GM18858 (cell line): ENCODE measurements at regions not wholly inside any gene's neighbourhood (a gene's known extent, or its start where the extent isn't known, plus 50 kb on each side); places are given as distances from the start of the nearest gene placed in this dataset.

Experiments used
- ATAC-seq: cut with Tn5 transposase; IDR thresholded peaks from one replicate; pipeline ENCODE4 v1.9.1; 2021; ENCODE audit not compliant: unreplicated experiment

DNA sequence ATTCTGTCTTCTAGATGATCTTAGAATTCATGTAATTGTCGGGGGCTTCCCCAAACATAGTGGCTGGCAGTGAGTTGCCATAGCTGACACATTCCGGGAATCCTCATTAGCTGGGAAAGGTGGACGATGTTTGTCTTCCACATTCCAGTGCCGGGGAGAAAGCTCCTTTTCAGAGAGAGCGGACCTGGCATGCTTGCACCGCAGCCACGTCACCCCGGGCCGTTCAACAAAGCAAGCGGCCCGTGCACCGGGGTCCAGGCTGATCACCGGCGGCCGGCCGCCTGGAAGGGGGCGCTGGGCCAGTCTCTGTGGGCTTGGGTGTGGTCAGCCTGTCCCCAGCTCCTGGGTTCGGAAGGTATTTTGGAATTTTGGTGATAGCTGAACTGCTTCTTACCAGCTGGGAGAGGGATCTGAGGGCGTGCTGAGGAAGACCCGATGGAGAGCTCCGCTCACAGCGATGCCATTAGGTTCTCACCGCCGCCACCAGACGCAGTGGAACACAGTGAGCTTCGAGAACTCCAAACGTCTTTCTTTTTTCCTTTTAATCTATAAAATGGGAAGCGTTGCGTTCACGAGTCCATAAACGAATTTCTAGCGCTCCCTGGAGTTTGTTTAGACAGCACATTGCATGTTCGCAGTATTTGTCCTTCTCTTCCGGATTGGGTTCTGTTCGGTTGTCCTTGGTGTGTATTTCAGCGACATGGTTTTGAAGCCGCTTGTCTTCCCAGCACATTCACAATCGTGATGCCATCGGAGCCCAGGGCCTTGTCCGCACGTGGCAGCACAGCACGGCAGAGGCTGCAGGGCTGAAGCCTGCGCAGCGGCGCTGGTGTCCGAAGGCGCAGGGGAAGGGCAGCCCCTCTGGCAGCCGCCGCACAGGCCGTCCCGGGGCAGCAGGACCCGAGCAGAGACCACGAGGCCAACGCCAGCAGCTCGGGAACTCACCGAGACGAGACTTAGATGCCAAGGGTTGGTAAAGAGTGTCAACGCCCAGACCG lies 557.6 kb downstream of the QKI start:
- no peak for ATAC-seq

DNA sequence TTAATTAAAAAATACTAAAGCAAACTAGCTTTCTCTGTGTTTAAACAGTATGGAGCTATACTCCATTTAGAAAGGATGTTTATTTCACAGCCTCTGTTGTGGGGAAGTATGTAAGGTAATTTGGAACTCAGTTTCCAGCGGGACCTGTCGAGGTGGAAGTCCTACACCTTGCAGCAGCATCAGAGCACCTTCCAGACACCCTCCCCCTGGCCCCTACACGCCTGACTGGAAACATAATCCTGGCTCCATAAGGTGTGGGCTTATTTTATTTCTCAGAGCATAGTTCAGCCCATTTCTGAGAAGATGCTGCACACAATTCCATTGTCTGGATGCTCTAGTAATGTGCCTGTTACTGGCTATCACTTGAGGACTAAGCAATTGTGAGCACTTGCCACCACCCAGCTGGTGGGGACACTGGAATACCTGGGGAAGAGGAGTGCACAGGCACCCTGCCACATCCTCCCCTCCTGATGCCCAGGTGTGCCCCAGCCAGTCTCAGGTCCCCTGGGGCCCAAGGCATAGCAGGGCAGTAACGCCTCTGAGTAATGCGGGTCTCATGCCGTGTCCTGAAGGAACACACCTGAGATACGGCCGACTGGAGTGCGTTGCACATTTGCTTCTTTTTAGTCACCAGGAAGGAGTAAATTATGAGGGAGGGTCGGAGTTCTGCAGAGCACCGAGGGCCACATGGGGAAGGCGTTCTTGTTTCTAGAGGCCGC lies 556.5 kb downstream of the QKI start:
- no peak for ATAC-seq

DNA sequence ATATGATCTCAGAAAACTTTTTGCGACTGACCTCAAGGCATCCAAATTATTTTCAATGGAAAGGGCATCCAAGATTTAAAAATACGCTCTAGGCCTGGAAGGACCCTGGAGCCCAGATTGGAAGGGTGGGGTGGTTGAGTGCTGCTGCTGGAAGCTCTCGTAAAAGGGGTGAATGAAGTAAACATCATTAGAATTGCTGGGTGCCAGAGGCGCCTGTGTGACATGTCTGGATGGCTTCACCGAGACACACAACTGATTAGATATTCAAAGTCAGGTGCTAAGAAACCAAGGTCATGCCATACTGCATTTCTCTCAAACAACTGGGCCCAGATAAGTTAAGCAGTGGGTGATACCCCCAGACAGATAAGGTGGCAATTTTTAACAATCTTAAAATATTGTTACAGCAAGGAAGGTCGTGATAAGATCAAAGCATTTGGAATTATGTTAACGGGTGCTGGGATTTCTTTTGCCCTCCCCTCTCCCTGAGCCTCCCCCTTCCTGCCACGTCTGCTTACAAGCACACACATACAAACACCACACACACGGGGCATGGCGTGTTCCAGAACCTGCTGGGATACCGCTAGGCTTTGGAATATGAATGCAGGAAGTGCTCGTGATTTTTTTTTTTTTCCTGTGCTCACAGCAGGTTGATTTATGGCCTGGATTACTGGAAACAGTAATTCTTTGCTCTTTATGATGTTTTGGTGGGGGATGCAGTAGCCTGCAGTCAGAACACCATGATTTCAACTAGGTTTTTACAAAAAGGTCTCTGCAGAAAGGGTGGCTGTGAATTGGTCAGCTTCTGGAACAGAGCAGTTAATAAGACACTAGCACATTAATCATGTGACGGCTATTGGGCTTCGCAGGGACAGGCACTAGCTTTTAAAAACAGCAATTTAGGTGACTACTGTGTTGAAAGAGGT lies 551.2 kb downstream of the QKI start:
- ATAC-seq: no peak

DNA sequence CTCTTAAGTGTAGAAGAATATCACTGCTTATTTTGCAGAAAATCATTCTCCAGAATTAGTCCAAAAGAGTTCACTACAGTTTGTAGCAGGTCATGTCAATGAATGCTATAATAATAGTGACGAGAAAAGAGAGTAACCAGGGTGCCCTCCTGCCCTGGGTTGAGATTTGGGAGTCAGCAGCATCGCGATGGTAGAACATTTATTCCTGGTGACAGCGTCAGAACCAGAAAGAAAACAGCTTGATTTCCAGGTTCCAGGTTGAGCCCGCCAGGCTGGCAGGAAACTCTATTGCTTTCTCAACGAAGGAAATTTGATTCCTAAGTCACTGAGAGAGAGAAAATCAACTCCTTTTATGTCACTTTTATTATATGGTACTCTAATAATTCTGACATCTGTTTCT lies 550.3 kb downstream of the QKI start:
- ATAC-seq: no peak

DNA sequence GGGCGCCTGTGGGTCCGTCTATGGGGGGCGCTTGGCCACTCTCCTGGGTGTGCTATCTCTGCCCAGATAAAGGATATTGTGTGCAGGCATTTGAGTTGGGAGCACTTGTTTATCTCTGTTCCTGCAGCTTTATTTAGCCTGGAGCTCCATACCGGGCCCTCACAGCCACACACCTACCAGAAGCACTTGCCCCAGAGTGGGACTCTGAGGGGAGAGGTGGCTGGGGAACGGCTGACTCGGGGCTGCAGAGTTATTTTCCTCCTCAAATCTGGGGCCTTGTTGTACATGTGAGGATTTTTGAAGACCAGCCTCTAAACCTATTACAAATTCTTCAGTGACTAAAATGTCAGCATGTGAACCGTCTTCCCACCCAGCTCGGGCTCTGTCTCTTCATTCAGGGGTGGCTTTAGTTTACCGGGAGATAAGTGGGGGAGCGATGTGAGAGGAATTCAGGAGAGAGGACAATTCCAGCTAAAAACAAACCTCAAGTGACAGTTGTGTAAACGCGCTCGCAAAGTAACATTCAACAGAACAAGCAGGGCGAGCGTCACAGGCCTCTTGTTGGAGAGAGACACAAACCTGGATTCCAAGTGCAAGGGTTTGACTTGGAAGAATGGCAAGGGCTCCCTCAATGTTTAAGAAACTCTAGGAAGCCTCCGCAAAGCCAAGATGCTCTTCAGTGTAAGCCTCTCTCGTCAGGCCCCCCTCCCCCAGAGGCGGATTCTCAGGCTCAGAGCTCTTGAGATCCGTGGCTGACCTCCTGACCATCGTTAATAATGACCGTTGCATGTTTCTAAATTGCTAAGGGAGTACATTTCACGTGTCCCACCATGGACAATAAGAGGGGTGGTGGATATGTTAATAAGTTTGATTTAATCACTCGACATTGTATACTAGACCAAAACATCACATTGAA lies 548.9 kb downstream of the QKI start:
- no peak for ATAC-seq

DNA sequence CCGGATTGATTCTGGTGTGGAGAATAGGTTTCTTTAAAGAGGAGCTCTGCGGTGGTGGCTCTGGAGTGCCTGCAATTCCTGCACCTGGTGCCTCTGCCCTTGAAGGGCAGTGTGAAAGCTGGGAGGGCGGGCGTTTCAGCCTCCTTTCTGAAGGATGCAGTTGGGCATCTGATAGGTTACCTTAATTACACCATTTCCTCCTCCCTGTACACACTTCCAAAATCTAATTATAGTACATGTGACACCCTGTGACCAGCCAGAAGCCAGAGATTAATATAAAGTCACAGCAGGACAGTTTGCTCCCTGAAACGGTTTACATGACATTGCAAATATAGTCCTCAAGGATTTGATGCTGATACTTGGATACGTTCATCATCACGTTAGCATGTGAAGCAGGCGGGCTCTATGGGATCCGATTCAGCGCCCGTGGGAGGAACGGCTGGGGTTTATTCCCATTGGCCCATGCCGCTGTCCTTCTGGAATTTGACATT lies 548.2 kb downstream of the QKI start:
- ATAC-seq: no peak

DNA sequence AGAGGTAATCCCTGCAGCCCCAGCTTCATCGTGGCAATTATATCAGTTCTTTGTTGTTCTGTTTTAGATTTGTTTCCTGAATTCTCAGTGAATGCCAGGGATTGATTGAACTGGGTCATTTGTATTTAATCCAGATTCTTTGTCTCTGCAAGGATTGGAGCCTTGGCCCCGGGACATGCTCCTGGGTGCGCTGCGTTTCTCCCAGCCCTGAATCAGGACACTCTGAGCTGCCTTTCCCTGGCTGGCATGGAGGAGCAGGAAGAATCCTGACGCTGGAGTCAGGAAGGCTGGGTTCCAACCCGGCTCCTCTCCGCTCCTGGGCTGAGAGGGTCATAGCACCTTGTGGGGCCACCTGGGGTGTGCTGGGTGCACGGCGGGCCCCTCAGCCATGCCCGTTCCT lies 545.6 kb downstream of the QKI start:
- ATAC-seq: no peak

DNA sequence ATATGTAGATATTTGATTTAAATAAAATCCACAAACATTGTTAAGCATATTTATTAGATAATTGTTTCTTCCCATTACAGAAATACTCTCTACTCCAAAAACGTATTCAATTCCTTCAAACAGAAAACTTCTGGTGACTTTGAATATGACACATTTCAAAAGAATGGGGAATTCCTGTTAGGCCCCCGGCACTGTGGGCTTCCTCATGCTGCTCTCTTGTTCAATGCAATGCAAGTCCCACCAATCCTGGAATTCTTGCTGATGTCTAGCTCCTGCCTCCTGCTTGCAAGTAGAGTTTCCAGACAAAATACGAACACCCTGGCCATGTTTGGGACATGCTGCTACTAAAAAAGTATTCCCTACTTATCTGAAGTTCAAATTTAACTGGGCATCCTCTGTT lies 544.1 kb downstream of the QKI start:
- ATAC-seq: no peak

DNA sequence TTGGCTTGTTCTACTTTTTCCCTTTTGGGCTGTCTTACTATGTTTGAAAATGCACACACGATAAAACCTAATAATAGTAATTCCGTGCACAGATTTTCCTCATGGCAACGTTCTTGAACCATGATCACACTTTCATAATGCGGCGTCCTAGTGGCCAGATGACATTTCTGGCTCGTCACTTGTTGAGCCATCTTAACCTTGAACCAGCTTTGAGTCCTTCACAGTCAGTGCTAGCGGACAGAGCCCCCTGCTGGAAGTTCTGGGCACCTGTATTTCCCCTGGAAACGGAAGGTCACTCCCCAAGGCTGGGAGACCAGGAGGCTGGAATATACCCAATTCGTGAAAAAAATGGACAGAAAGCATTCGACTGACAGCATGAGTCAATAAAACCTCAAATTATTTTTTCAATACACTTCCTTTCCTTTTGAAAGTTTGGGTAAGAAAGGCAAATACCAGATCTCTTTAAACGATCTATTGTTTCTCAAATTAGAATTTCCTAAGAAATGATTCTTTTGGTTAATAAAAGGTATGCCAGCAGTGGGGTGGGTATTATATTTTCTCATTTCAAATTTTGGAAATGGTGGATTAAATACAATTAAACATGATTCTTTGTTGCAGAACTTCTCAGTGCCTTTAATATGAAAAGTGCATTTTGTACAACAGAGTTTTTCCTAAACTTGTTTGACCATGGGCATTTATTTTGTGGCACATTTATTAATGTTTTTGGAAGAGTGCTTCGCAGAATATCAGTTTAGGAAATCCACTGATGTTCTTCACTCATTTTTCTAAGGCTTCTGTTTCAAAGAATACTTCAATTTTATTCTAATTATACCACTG lies 542.3 kb downstream of the QKI start:
- peak; percentile 96 for ATAC-seq

DNA sequence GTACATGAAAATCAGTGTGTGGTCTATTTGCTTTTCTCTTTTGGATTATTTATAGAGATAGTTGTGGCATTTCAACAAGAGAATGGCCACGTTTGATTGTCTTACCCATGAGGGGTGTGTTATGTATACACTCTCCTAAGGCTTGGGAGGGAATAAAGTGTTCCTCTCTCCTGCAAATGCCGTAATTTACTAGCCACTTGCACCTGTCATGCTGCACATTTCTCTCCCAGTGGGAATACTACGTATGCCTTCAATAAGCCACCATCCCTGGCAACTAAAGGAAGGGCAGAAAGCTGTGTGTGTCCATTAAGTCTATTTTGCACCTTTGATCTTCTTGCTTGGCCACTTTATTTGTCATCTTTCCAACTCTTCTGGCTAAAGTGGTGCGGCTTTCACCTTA lies 541.2 kb downstream of the QKI start:
- ATAC-seq: no peak

DNA sequence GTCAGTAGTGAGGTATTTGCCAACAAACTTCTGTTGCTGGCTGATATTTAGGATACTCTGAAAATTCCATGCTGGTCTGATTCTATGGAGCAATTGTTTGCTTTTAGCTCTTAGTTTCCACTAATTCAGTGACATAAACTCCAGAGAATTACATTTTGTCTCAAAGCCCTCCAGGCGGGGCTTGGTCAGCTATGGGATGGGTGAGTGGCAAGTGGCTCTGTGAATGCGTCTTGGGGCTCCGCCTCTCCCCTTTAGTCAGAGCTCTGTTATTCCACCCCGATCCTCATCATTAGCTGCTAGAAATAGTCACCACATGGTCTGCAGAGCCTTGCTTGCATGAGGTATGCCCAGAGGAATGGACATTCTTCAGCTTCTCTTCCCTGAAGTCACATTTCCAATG lies 540.6 kb downstream of the QKI start:
- ATAC-seq: no peak

DNA sequence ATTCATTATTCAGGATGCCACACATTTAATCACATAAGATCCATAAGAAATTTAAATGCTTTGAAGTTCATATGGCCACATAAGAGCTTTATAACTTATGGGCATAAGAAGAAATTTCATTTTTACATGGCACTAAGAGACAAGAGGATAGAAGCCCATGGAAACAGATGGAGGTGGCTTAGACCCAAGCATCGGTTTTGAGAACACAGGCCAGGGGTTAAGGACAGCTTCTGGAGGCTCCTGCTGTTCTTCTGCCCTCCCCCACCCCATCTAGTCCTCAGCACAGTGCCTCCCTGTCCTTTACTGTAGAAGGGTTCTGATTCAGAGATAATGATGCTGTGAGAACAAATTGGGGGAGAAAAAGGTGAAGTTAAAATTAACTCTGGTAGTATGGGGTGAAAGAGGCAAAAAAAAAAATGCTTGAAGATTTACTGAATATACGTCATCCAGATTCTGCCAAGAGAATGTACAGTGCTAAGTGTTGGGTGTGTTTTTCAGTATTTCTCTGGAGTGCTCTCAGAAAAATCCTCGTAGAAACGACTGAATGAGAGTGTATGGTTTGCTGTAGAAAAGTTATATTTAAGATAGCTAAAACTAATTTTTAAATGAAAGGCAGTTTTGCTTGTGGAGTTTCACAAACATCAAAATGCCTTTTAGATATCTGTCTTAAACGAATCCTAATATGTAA lies 539.7 kb downstream of the QKI start:
- no peak for ATAC-seq

DNA sequence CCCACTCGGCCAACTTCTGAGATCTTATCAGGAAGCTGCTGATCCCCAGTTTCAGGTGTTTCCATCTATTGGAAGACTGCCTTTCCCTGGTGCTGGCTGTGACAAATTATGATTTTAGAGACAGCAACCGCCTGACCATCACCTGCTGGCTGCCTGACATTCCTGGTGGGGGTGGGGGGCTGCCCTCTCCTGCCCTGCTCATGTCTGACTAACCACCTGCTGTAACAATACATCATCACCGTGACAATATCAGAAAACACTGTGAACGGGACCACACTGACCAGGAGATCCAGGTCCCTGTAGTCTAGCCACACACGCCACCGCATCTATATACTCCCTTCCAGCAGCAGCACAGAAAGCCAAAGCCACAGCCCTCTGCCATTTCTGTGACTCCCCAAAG lies 537.5 kb downstream of the QKI start:
- ATAC-seq: no peak

DNA sequence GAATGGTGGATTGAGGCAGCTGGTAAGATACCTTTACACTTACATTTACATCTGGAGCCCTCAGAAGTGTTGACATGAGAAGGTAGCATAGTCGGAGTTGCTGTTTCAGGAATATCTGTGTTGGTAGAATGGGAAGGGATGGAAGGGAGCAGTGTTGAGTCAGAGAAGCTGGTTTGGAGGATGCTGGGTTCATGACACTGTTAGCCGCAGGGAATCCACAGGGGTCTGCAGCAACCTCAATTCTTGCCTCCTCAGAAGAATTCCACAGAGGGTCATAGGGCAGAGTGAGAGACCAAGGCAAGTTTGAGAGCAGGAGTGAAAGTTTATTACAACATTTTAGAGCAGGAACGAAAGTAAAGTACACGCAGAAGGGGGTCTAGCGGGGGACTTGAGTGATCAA lies 536.8 kb downstream of the QKI start:
- ATAC-seq: no peak

DNA sequence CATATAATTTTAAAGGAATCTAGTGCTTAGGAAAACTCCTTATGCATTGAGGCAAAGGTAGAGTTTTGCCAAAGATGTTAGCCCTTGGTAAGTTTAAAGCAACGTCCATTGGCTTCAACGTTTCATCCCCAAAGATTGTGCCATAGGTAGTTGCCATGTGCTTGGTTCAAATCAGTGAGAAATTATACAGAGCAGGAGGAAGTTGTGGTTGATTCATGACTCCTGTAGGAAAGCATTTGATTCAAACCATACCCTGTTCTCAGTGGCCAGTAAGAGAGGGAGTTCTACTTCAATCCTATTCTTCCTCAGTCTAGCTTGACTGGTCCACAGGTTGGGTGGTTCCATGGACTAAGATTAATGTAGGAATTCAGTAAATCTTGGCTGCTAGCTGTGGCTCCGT lies 535.6 kb downstream of the QKI start:
- ATAC-seq: no peak

DNA sequence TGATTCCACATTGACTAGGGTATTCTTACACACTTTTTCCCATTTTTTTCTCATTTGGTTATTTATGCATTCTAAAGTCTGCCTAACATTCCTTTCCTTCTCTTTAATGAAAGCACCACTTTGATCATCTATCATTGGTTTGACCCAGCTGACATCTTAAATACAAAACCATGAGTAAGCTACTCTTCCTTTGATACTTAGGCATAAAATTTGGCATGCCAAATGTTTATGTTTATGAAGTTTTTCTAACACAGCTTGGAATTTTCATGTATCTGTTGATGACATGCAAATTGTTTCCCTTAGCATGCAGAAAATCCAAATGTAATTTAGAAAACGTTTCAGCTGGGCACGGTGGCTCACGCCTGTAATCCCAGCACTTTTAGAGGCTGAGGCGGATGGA lies 534.9 kb downstream of the QKI start:
- ATAC-seq: no peak

DNA sequence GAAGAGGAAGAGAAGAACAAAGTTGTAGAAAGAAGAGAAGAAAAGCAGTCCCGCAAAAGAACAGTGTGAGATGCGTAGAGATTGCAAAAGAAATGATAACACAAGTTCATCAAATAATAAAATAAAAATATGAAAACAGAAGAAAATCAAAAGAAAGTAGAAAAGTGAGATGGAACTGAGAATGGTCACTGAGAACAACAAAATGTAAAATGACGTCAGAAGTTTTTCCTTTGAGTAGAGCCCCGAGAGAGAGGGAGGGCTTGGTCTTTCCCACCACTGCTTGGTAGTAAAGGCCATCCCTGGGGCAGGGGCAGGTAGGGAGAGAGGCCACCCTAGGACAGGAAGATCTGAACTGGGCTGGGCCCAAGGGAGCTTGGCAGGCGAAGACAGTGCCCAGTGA lies 533.7 kb downstream of the QKI start:
- ATAC-seq: no peak

DNA sequence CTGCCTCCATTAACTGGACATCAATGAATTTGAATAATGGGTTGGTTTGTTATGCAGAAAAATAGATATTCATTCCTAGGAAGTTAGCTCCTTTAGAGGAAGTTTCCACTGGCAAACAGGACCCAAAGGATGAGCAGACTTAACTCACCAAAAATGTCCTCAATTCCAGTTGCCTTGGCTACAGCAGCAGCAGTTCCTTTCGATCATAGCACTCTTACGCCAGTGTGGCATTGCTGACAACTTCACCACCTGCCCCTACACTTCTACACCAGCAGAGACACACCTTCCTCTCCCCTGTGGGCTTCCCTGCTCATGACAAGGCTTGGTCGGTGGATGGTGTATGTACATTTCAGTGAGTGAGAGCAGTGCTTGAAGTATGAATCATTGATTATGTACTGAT lies 532.8 kb downstream of the QKI start:
- ATAC-seq: no peak

DNA sequence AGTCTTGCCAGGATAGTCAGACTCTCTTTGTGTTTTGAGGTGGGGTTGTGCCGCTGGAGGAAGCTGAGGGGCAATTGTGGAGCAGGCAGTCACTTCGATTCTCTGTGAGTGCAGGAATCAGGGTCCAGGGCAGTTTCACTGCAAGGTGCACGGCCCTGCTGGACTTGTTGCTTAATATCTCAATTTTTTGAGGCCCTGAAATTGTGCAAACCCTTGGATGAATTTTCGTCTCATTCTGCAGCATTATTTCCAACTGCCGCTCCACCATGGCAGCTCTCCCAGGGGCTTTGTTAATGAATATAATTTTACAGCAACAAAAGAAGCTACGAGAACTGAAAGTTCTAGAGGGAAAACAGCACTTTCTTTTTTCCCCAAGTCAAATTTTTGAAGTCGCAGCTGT lies 531.9 kb downstream of the QKI start:
- ATAC-seq: no peak
